ENCODE measurements at regions not wholly inside any gene's neighbourhood (a gene's known extent, or its start where the extent isn't known, plus 50 kb on each side); places are given as distances from the start of the nearest gene placed in this dataset.

GRCh38 chr2:53212576-53212975 is 555.0 kb upstream of the CHAC2 start:
- TF ChIP-seq ZNF747 (tag by site-specific recombination; IDR thresholded peaks at IDR 0.05) (no peak), ZNF76 (tag by site-specific recombination; IDR thresholded peaks at IDR 0.05; ENCODE audit: borderline replicate concordance, low read depth) (no peak), CTCF (tag by site-specific recombination; IDR thresholded peaks at IDR 0.05) (no peak), ZNF223 (tag by site-specific recombination; IDR thresholded peaks at IDR 0.05) (no peak), ZNF174 (tag by site-specific recombination; IDR thresholded peaks at IDR 0.05) (no peak), REPIN1 (tag by site-specific recombination; IDR thresholded peaks at IDR 0.05; ENCODE audit: low read depth) (no peak), ZNF184 (tag by site-specific recombination; IDR thresholded peaks at IDR 0.05) (no peak), ZBTB20 (tag by site-specific recombination; IDR thresholded peaks at IDR 0.05) (no peak), ZNF362 (tag by site-specific recombination; IDR thresholded peaks at IDR 0.05) (no peak), ZNF398 (tag by site-specific recombination; IDR thresholded peaks at IDR 0.05) (no peak), YY1 (tag by site-specific recombination; IDR thresholded peaks at IDR 0.05) (no peak)
